Activated CD8-positive, alpha-beta memory T cell treated with anti-CD3 and anti-CD28 coated beads for 36 hours (primary cell): ENCODE measurements at regions not wholly inside any gene's neighbourhood (a gene's known extent, or its start where the extent isn't known, plus 50 kb on each side); places are given as distances from the start of the nearest gene placed in this dataset.

Experiments used
- CTCF ChIA-PET: fragments of 350-600 bp; sonication (Branson Sonifier 250); formaldehyde crosslinking; loops from one replicate; lab custom pipeline; 2021; ENCODE audit warnings: antibody characterized with exemption; lab: Charles Lee
- POLR2A ChIA-PET: fragments of 350-600 bp; sonication (Branson Sonifier 250); formaldehyde crosslinking; loops from one replicate; lab custom pipeline; 2021; ENCODE audit warnings: antibody characterized with exemption; lab: Charles Lee

- ChIA-PET CTCF (no interaction called here), POLR2A (no interaction called here)
Observed at GRCh38 chr16:79452671-79453070, 147.9 kb downstream of the MAF start.

GRCh38 chr16:79451196-79451816 is 149.2 kb downstream of the MAF start:
- ChIA-PET CTCF (interaction anchor here (0.9 kb wide), 1 partner anchor 35 kb away, joined by 3 read pairs; no protein-coding TSS in a partner anchor), POLR2A (interaction anchor here (0.6 kb wide), 1 partner anchor 136 kb away, joined by 3 read pairs; no protein-coding TSS in a partner anchor)

- CTCF ChIA-PET, result no interaction called here
- POLR2A ChIA-PET, result no interaction called here
Observed at GRCh38 chr16:79449900-79450299, 150.6 kb downstream of the MAF start.

- ChIA-PET CTCF (no interaction called here), POLR2A (no interaction called here)
Observed at GRCh38 chr16:79449067-79449769, 151.3 kb downstream of the MAF start.

GRCh38 chr16:79444572-79444971 is 156.0 kb downstream of the MAF start:
- POLR2A ChIA-PET, result no interaction called here
- CTCF ChIA-PET, result no interaction called here

GRCh38 chr16:79439901-79440300 is 160.6 kb downstream of the MAF start:
- ChIA-PET CTCF (no interaction called here), POLR2A (no interaction called here)

- ChIA-PET POLR2A (no interaction called here), CTCF (no interaction called here)
Observed at GRCh38 chr16:79437764-79438751, 162.5 kb downstream of the MAF start.

GRCh38 chr16:79436885-79437284 is 163.7 kb downstream of the MAF start:
- POLR2A ChIA-PET, result no interaction called here
- CTCF ChIA-PET, result no interaction called here

- ChIA-PET CTCF (no interaction called here), POLR2A (interaction anchor here (0.6 kb wide), 1 partner anchor 483 kb away, joined by 4 read pairs; no protein-coding TSS in a partner anchor)
Observed at GRCh38 chr16:79434771-79435170, 165.8 kb downstream of the MAF start.

GRCh38 chr16:79434092-79434491 is 166.4 kb downstream of the MAF start:
- ChIA-PET POLR2A (interaction anchor here (0.6 kb wide), 1 partner anchor 484 kb away, joined by 4 read pairs; no protein-coding TSS in a partner anchor), CTCF (no interaction called here)

- CTCF ChIA-PET, result no interaction called here
- POLR2A ChIA-PET, result no interaction called here
Observed at GRCh38 chr16:79431923-79432322, 168.6 kb downstream of the MAF start.

GRCh38 chr16:79430191-79430678 is 170.3 kb downstream of the MAF start:
- ChIA-PET CTCF (no interaction called here), POLR2A (no interaction called here)

GRCh38 chr16:79429381-79430190 is 171.0 kb downstream of the MAF start:
- ChIA-PET CTCF (no interaction called here), POLR2A (no interaction called here)

- CTCF ChIA-PET, result no interaction called here
- POLR2A ChIA-PET, result no interaction called here
Observed at GRCh38 chr16:79426663-79427062, 173.9 kb downstream of the MAF start.

GRCh38 chr16:79422064-79422463 is 178.5 kb downstream of the MAF start:
- ChIA-PET POLR2A (no interaction called here), CTCF (no interaction called here)

GRCh38 chr16:79421126-79421525 is 179.4 kb downstream of the MAF start:
- POLR2A ChIA-PET, result no interaction called here
- CTCF ChIA-PET, result no interaction called here

GRCh38 chr16:79420493-79420892 is 180.0 kb downstream of the MAF start:
- POLR2A ChIA-PET, result no interaction called here
- CTCF ChIA-PET, result no interaction called here

GRCh38 chr16:79419148-79419547 is 181.4 kb downstream of the MAF start:
- ChIA-PET CTCF (interaction anchor here (0.7 kb wide), 1 partner anchor 49 kb away, joined by 3 read pairs; no protein-coding TSS in a partner anchor), POLR2A (no interaction called here)

- POLR2A ChIA-PET, result no interaction called here
- CTCF ChIA-PET, result no interaction called here
Observed at GRCh38 chr16:79417601-79418008, 182.9 kb downstream of the MAF start.
